Neural cell (in vitro differentiated cells): ENCODE measurements at regions not wholly inside any gene's neighbourhood (a gene's known extent, or its start where the extent isn't known, plus 50 kb on each side); places are given as distances from the start of the nearest gene placed in this dataset.

Experiments used
- CTCF ChIP-seq: fragments of 450-650 bp; IDR thresholded peaks from 2 replicates; pipeline ENCODE4 v1.5.1; 2014; ENCODE audit warnings: antibody characterized with exemption, mild to moderate bottlenecking, moderate library complexity; ENCODE audit not compliant: poor library complexity, severe bottlenecking
- EP300 ChIP-seq: fragments of 450-650 bp; conservative IDR thresholded peaks from 2 replicates; pipeline ENCODE4 v1.6.1; 2014; ENCODE audit warnings: antibody characterized with exemption, mild to moderate bottlenecking, moderate library complexity; ENCODE audit not compliant: poor library complexity, severe bottlenecking
- EZH2 ChIP-seq: fragments of 200-600, 300-800 bp; shearing (Covaris generic), sonication (generic); IDR thresholded peaks from 2 replicates; pipeline ENCODE4 v1.6.1; 2014; ENCODE audit warnings: antibody characterized with exemption, low read length, borderline replicate concordance, mild to moderate bottlenecking; ENCODE audit not compliant: insufficient read depth, poor library complexity, severe bottlenecking
- MXI1 ChIP-seq: fragments of 450-650 bp; conservative IDR thresholded peaks from 2 replicates; pipeline ENCODE4 v1.6.1; 2014; ENCODE audit warnings: antibody characterized with exemption, mild to moderate bottlenecking; ENCODE audit not compliant: poor library complexity, severe bottlenecking
- POLR2AphosphoS5 ChIP-seq: IDR thresholded peaks from 2 replicates; pipeline ENCODE4 v1.6.1; 2012
- RAD21 ChIP-seq: fragments of 450-650 bp; conservative IDR thresholded peaks from 2 replicates; pipeline ENCODE4 v1.6.1; 2014; ENCODE audit warnings: antibody characterized with exemption, mild to moderate bottlenecking, moderate library complexity
- SMC3 ChIP-seq: fragments of 450-650 bp; conservative IDR thresholded peaks from 2 replicates; pipeline ENCODE4 v1.6.1; 2014; ENCODE audit warnings: antibody characterized with exemption, mild to moderate bottlenecking, moderate library complexity; ENCODE audit not compliant: poor library complexity

- TF ChIP-seq CTCF (no peak), RAD21 (no peak), EP300 (no peak), MXI1 (no peak), EZH2 (no peak), SMC3 (no peak), POLR2AphosphoS5 (no peak)
Measured at GRCh38 chr18:71754246-71754645, 789.9 kb downstream of the CBLN2 start.
